ENCODE measurements at regions not wholly inside any gene's neighbourhood (a gene's known extent, or its start where the extent isn't known, plus 50 kb on each side); places are given as distances from the start of the nearest gene placed in this dataset.

DNA sequence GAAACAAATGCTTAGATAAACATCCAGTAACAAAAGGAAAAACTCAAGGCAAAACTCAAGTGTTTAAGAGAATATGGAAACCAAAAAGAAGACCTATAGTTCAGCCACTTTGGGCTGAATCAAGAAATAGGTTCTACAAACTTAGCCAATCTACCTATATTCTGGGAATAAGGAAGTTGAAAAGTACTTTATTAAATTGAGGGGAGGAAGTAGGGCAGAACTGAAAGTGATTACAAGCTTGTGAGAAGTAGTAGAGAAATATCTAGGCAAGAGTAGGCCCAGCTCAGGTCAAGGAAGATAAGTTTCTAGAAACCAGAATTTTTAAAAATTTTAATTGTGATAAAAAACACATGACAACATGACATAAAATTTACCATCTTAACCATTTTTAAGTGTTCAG lies 384.8 kb upstream of the PCSK5 start:
- Histone ChIP-seq H2BK20ac (ENCODE audit: low read depth, low read length, poor library complexity, severe bottlenecking) (no peak overlapping the region), H4K91ac (ENCODE audit: insufficient read length, low read depth, low read length) (no peak overlapping the region), H3K9ac (ENCODE audit: extremely low read depth, insufficient read length, low read length) (no peak overlapping the region), H3K4me1 (ENCODE audit: insufficient read depth, low read length) (no peaks in the 10 kb centered on the region), H3K4me2 (ENCODE audit: insufficient read depth, insufficient read length, low read length) (no peak overlapping the region), H3K4ac (ENCODE audit: low read depth, low read length) (no peak overlapping the region), H3K14ac (ENCODE audit: insufficient read depth, low read length) (no peak overlapping the region), H3K9me3 (ENCODE audit: control insufficient read depth, low read depth, low read length) (no peaks in the 10 kb centered on the region), H3K79me2 (ENCODE audit: insufficient read depth, low read length) (no peaks in the 10 kb centered on the region), H2BK12ac (ENCODE audit: insufficient read length, low read depth, low read length) (no peak overlapping the region), H4K8ac (replicated peaks; ENCODE audit: insufficient read length, low read depth, low read length) (no peak overlapping the region), H3K23me2 (ENCODE audit: insufficient read length, low read depth, low read length, poor library complexity, severe bottlenecking) (no peaks in the 10 kb centered on the region), H2AK5ac (ENCODE audit: insufficient read length, low read length) (no peak overlapping the region), H3T11ph (ENCODE audit: low read length) (no peak overlapping the region), H3K27me3 (ENCODE audit: insufficient read depth, low read length) (no peaks in the 10 kb centered on the region), H2BK15ac (ENCODE audit: low read depth, low read length) (no peak overlapping the region), H3K27ac (ENCODE audit: insufficient read length, low read depth, low read length) (no peak overlapping the region), H2BK120ac (ENCODE audit: low read depth, low read length, poor library complexity, severe bottlenecking) (no peak overlapping the region), H4K20me1 (ENCODE audit: control insufficient read depth, insufficient read depth, insufficient read length) (no peaks in the 10 kb centered on the region), H3K79me1 (ENCODE audit: insufficient read depth, low read depth, low read length, poor library complexity, severe bottlenecking) (no peaks in the 10 kb centered on the region), H2BK5ac (ENCODE audit: insufficient read length, low read length) (no peak overlapping the region), H4K5ac (ENCODE audit: insufficient read length, low read depth, low read length) (no peak overlapping the region), H2AFZ (ENCODE audit: low read length) (no peak overlapping the region), H3K56ac (ENCODE audit: insufficient read length, low read depth, low read length) (no peak overlapping the region), H3K23ac (ENCODE audit: insufficient read length, low read depth, low read length) (no peak overlapping the region), H3K18ac (ENCODE audit: insufficient read length, low read depth, low read length) (no peak overlapping the region)
- H3K27me3 Mint-ChIP-seq (ENCODE audit: low read depth), result no peaks in the 10 kb centered on the region
- no peak for DNase-seq
- H3K27ac Mint-ChIP-seq, result no peak overlapping the region
- no peak overlapping the region for H3K4me3 Mint-ChIP-seq
- H3K4me1 Mint-ChIP-seq, result no peaks in the 10 kb centered on the region
- H3K36me3 Mint-ChIP-seq (ENCODE audit: insufficient read depth in 1 of 3, low read depth in 3 of 3), result 0 out of 7 replicates have a peak, but pooled peaks cover 0 to 2% (median 0%) of the 10 kb centered on the region in 3 experiments
- TF ChIP-seq, protein P1, sequence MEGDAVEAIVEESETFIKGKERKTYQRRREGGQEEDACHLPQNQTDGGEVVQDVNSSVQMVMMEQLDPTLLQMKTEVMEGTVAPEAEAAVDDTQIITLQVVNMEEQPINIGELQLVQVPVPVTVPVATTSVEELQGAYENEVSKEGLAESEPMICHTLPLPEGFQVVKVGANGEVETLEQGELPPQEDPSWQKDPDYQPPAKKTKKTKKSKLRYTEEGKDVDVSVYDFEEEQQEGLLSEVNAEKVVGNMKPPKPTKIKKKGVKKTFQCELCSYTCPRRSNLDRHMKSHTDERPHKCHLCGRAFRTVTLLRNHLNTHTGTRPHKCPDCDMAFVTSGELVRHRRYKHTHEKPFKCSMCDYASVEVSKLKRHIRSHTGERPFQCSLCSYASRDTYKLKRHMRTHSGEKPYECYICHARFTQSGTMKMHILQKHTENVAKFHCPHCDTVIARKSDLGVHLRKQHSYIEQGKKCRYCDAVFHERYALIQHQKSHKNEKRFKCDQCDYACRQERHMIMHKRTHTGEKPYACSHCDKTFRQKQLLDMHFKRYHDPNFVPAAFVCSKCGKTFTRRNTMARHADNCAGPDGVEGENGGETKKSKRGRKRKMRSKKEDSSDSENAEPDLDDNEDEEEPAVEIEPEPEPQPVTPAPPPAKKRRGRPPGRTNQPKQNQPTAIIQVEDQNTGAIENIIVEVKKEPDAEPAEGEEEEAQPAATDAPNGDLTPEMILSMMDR (conservative IDR thresholded peaks at IDR 0.05), result no peak
- peaks cover 2 to 5% of the 10 kb centered on the region in 2 experiments; a peak in 3 of 5 replicates for H3K9me3 Mint-ChIP-seq

All from H9 (cell line).